ENCODE measurements at regions not wholly inside any gene's neighbourhood (a gene's known extent, or its start where the extent isn't known, plus 50 kb on each side); places are given as distances from the start of the nearest gene placed in this dataset.

DNA sequence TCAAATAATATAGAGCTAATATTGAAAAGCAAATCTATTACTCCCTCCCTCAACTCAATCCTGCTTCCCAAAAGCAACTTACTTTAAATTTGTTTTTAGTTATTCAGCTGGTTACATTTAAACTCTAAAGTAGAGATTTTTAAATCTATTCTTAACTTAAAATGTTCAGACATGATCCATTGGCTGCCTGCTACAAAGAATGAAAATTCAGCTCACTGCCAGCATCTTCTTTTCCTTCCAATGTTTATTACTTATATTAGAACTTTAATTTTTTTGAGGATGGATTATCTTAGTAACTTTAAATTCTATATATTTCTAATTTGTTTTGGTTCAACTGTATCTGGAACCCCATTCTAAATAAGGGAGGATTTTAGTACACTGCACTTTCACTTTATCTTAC is 163.2 kb downstream of the TMEM167A start:
- TF ChIP-seq, protein P1, sequence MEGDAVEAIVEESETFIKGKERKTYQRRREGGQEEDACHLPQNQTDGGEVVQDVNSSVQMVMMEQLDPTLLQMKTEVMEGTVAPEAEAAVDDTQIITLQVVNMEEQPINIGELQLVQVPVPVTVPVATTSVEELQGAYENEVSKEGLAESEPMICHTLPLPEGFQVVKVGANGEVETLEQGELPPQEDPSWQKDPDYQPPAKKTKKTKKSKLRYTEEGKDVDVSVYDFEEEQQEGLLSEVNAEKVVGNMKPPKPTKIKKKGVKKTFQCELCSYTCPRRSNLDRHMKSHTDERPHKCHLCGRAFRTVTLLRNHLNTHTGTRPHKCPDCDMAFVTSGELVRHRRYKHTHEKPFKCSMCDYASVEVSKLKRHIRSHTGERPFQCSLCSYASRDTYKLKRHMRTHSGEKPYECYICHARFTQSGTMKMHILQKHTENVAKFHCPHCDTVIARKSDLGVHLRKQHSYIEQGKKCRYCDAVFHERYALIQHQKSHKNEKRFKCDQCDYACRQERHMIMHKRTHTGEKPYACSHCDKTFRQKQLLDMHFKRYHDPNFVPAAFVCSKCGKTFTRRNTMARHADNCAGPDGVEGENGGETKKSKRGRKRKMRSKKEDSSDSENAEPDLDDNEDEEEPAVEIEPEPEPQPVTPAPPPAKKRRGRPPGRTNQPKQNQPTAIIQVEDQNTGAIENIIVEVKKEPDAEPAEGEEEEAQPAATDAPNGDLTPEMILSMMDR (IDR thresholded peaks at IDR 0.05; ENCODE audit: low read depth, low read length, missing input control): no peak
- TF ChIP-seq JUND (IDR thresholded peaks at IDR 0.05) (no peak), EGR1 (IDR thresholded peaks at IDR 0.05; ENCODE audit: low read depth in 2 of 2) (no peak), YY1 (IDR thresholded peaks at IDR 0.05) (no peak), TAF1 (conservative IDR thresholded peaks at IDR 0.05) (no peak), SP1 (IDR thresholded peaks at IDR 0.05) (no peak), FOXA1 (IDR thresholded peaks at IDR 0.05) (no peak), RAD21 (IDR thresholded peaks at IDR 0.05) (no peak), GABPA (IDR thresholded peaks at IDR 0.05 in 1 of 2, conservative IDR thresholded peaks at IDR 0.05 in 1 of 2) (no peak)
- TF ChIP-seq, protein P2, sequence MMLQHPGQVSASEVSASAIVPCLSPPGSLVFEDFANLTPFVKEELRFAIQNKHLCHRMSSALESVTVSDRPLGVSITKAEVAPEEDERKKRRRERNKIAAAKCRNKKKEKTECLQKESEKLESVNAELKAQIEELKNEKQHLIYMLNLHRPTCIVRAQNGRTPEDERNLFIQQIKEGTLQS (IDR thresholded peaks at IDR 0.05): no peak
- TF ChIP-seq, protein P3, sequence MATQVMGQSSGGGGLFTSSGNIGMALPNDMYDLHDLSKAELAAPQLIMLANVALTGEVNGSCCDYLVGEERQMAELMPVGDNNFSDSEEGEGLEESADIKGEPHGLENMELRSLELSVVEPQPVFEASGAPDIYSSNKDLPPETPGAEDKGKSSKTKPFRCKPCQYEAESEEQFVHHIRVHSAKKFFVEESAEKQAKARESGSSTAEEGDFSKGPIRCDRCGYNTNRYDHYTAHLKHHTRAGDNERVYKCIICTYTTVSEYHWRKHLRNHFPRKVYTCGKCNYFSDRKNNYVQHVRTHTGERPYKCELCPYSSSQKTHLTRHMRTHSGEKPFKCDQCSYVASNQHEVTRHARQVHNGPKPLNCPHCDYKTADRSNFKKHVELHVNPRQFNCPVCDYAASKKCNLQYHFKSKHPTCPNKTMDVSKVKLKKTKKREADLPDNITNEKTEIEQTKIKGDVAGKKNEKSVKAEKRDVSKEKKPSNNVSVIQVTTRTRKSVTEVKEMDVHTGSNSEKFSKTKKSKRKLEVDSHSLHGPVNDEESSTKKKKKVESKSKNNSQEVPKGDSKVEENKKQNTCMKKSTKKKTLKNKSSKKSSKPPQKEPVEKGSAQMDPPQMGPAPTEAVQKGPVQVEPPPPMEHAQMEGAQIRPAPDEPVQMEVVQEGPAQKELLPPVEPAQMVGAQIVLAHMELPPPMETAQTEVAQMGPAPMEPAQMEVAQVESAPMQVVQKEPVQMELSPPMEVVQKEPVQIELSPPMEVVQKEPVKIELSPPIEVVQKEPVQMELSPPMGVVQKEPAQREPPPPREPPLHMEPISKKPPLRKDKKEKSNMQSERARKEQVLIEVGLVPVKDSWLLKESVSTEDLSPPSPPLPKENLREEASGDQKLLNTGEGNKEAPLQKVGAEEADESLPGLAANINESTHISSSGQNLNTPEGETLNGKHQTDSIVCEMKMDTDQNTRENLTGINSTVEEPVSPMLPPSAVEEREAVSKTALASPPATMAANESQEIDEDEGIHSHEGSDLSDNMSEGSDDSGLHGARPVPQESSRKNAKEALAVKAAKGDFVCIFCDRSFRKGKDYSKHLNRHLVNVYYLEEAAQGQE (IDR thresholded peaks at IDR 0.05): no peak
